ENCODE measurements at regions not wholly inside any gene's neighbourhood (a gene's known extent, or its start where the extent isn't known, plus 50 kb on each side); places are given as distances from the start of the nearest gene placed in this dataset.
"Not testable (repeated sequence)": the region's sequence is repeated elsewhere in the genome, so short reads cannot be mapped to it uniquely, and the experiment has no call there.

GRCh38 chr6:2302482-2302881 lies 57.1 kb upstream of the GMDS start:
- H3K36me3 Mint-ChIP-seq, result peaks cover 29% of the 10 kb centered on the region
- not testable (repeated sequence) for H3K27ac Mint-ChIP-seq, H3K4me1 Mint-ChIP-seq, H3K27me3 Mint-ChIP-seq, DNase-seq, H3K4me3 Mint-ChIP-seq
- peaks cover 45% of the 10 kb centered on the region for H3K9me3 Mint-ChIP-seq

- Mint-ChIP-seq H3K4me3 (no peak overlapping the region), H3K9me3 (peaks cover 53% of the 10 kb centered on the region), H3K4me1 (no peaks in the 10 kb centered on the region), H3K27ac (no peak overlapping the region), H3K27me3 (no peaks in the 10 kb centered on the region), H3K36me3 (peaks cover 43% of the 10 kb centered on the region)
- DNase-seq, result no peak
These were observed 51.4 kb upstream of the GMDS start for GRCh38 chr6:2296781-2297180.

All from activated naive CD8-positive, alpha-beta T cell treated with anti-CD3 and anti-CD28 coated beads for 36 hours (primary cell).